GM11168 (cell line): ENCODE measurements at regions not wholly inside any gene's neighbourhood (a gene's known extent, or its start where the extent isn't known, plus 50 kb on each side); places are given as distances from the start of the nearest gene placed in this dataset.

Experiments used
- in situ Hi-C: fragments of 300-500 bp; cut with MboI; formaldehyde crosslinking; loops from one replicate; pipeline ENCODE4 v1.12.0; 2022; ENCODE audit warnings: low sequenced_read_pairs; ENCODE audit not compliant: unreplicated experiment

GRCh38 chr22:48748860-48749554 lies 1078.7 kb downstream of the BRD1 start:
- in situ Hi-C loops, result no loop called here

- in situ Hi-C loops, result no loop called here
Observed at GRCh38 chr22:48748113-48748859, 1079.4 kb downstream of the BRD1 start.

- in situ Hi-C loops, result no loop called here
Observed at GRCh38 chr22:48746789-48747425, 1080.8 kb downstream of the BRD1 start.

GRCh38 chr22:48745842-48746788 lies 1081.6 kb downstream of the BRD1 start:
- in situ Hi-C loops, result no loop called here

GRCh38 chr22:48744967-48745841 lies 1082.5 kb downstream of the BRD1 start:
- in situ Hi-C loops, result no loop called here

GRCh38 chr22:48744283-48744641 lies 1083.4 kb downstream of the BRD1 start:
- in situ Hi-C loops, result no loop called here

GRCh38 chr22:48743601-48744282 lies 1083.9 kb downstream of the BRD1 start:
- in situ Hi-C loops, result no loop called here

GRCh38 chr22:48742556-48743343 lies 1084.9 kb downstream of the BRD1 start:
- in situ Hi-C loops, result no loop called here

GRCh38 chr22:48742191-48742555 lies 1085.5 kb downstream of the BRD1 start:
- in situ Hi-C loops, result no loop called here

- in situ Hi-C loops, result no loop called here
Observed at GRCh38 chr22:48741540-48741939, 1086.1 kb downstream of the BRD1 start.

- in situ Hi-C loops, result no loop called here
Observed at GRCh38 chr22:48740731-48741405, 1086.8 kb downstream of the BRD1 start.

- in situ Hi-C loops, result no loop called here
Observed at GRCh38 chr22:48740086-48740730, 1087.5 kb downstream of the BRD1 start.

GRCh38 chr22:48739348-48740085 lies 1088.2 kb downstream of the BRD1 start:
- in situ Hi-C loops, result no loop called here

GRCh38 chr22:48738204-48738980 lies 1089.3 kb downstream of the BRD1 start:
- in situ Hi-C loops, result no loop called here

GRCh38 chr22:48737461-48738203 lies 1090.0 kb downstream of the BRD1 start:
- in situ Hi-C loops, result no loop called here
